ENCODE measurements at regions not wholly inside any gene's neighbourhood (a gene's known extent, or its start where the extent isn't known, plus 50 kb on each side); places are given as distances from the start of the nearest gene placed in this dataset.

DNA sequence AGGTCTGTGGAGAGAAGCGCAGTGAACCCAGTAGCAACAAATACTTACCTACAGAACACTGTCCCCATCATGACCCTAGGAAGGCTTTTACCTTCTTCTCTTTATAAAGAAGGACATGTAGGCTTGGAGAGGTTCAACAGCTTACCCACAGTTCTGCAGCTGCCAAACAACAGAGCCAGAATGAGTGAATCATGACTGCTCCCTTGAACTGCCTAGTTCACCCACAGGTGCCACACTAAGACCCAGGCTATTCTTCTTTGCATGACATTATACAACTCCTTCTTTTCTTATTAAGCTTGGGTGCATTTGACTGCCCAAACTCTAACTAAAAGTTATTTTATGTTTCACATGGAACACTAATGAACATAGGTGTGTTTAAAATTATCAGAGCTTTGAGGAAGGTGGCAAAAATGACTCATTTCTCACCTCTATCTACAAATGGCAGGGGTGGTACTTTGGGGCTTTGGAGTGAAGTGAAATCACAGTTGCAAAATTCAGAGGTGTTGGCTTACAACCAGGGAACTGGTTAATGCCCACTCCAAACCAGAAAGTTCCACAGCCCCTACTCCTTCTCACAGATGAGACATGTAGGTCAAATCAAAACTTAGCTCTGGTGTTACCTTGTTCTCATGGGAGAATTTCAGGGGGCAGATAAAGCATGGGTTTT, 201.6 kb downstream of the SEMA6A start:
- Histone ChIP-seq H3K9ac (replicated peaks in 1 of 4; ENCODE audit: extremely low read depth in 1 of 4, low read depth in 3 of 4, low read length in 3 of 4) (no peak overlapping the region), H3K23ac (ENCODE audit: insufficient read length) (no peak overlapping the region), H4K20me1 (replicated peaks in 1 of 2; ENCODE audit: control insufficient read depth in 1 of 2, insufficient read depth in 2 of 2, low read length in 2 of 2) (no peaks in the 10 kb centered on the region), H3K27ac (ENCODE audit: low read depth, low read length) (no peak overlapping the region), H3K56ac (replicated peaks; ENCODE audit: insufficient read length, low read depth, low read length) (no peak overlapping the region), H2BK5ac (ENCODE audit: low read depth, low read length) (no peak overlapping the region), H2BK12ac (ENCODE audit: low read depth, low read length) (no peak overlapping the region), H2BK15ac (ENCODE audit: low read length) (no peak overlapping the region), H3K79me1 (ENCODE audit: low read depth, low read length) (no peaks in the 10 kb centered on the region), H3K4ac (replicated peaks; ENCODE audit: insufficient read length, low read depth, low read length) (no peak overlapping the region), H3K79me2 (ENCODE audit: control insufficient read depth in 1 of 2, insufficient read depth in 2 of 2, low read length in 2 of 2) (no peaks in the 10 kb centered on the region), H3K23me2 (ENCODE audit: low read depth, low read length) (no peaks in the 10 kb centered on the region; the same call in 1 of the 2 replicates), H3K4me2 (ENCODE audit: insufficient read depth in 1 of 2, low read depth in 2 of 2, low read length in 2 of 2) (no peak overlapping the region), H2BK20ac (ENCODE audit: low read length) (no peak overlapping the region), H3K18ac (ENCODE audit: extremely low read depth, low read length) (no peak overlapping the region), H3K36me3 (ENCODE audit: control insufficient read depth in 2 of 4, insufficient read depth in 4 of 4, low read length in 3 of 4) (no peaks in the 10 kb centered on the region), H3K4me3 (ENCODE audit: extremely low read depth in 1 of 4, insufficient read depth in 2 of 4, low read depth in 3 of 4, low read length in 4 of 4) (no peak overlapping the region), H2AFZ (ENCODE audit: low read length) (no peak overlapping the region), H3K9me3 (ENCODE audit: insufficient read depth in 2 of 2, low read depth in 1 of 2, low read length in 1 of 2) (no peaks in the 10 kb centered on the region), H4K5ac (ENCODE audit: insufficient read length, low read depth, low read length) (no peak overlapping the region), H3K27me3 (replicated peaks in 1 of 4; ENCODE audit: control insufficient read depth in 3 of 4, extremely low read depth in 1 of 4, insufficient read depth in 3 of 4, low read length in 3 of 4) (no peaks in the 10 kb centered on the region), H4K8ac (ENCODE audit: extremely low read depth, insufficient read depth, low read length) (no peak overlapping the region), H3K4me1 (replicated peaks in 1 of 4; ENCODE audit: control insufficient read depth in 3 of 4, insufficient read depth in 4 of 4, low read length in 3 of 4) (peaks cover 0 to 12% (median 7%) of the 10 kb centered on the region in 4 experiments; a peak in 4 of 7 replicates), H3K14ac (ENCODE audit: insufficient read length) (no peak overlapping the region), H4K91ac (replicated peaks; ENCODE audit: insufficient read length, low read length) (no peak overlapping the region), H2BK120ac (replicated peaks; ENCODE audit: low read depth, low read length) (no peak overlapping the region), H2AK5ac (ENCODE audit: low read depth, low read length) (no peak overlapping the region)
- FAIRE-seq: no peak
- POLR2A ChIA-PET (ENCODE audit: partially characterized antibody): no interaction called here
- CTCF ChIA-PET (ENCODE audit: partially characterized antibody): interaction anchor here (1.5 to 2.1 kb wide), 2 partner anchors 8 to 12 kb away, joined by 3 to 13 read pairs; no protein-coding TSS in a partner anchor
- 92% methylated on average over 1 of the region's 1 CpG; no CpG with 5 or more reads in 1 of the 2 experiments for WGBS, 2 experiments (ENCODE audit: extremely low coverage in 1 of 2, insufficient coverage in 1 of 2, insufficient read length in 1 of 2, insufficient replicate concordance in 2 of 2, low coverage in 1 of 2, low lambda C conversion rate in 2 of 2, missing lambda C conversion rate in 1 of 2)
- no peak for DNase-seq (ENCODE audit: low read depth in 1 of 2, low spot score in 2 of 2)
- TF ChIP-seq SAP30 (IDR thresholded peaks at IDR 0.05; ENCODE audit: insufficient read depth, insufficient replicate concordance, low read length): no peak

Data from H1 (cell line).